ENCODE measurements at regions not wholly inside any gene's neighbourhood (a gene's known extent, or its start where the extent isn't known, plus 50 kb on each side); places are given as distances from the start of the nearest gene placed in this dataset.
A peak's percentile ranks its signal among the peaks of the same experiment; 100 is the strongest.

GRCh38 chr13:55673910-55674309, 1466.8 kb upstream of the PRR20A start:
- no peaks in the 10 kb centered on the region for H3K9me3 ChIP-seq (ENCODE audit: low read depth, low read length)
- no peaks in the 10 kb centered on the region for H3K36me3 ChIP-seq (ENCODE audit: insufficient read depth, low read length)
- no peak overlapping the region for H3K9ac ChIP-seq (ENCODE audit: insufficient read length)
- no peak for DNase-seq (ENCODE audit: low read depth, low spot score)
- no peak for TF ChIP-seq FOXP2 (optimal IDR thresholded peaks at IDR 0.05; ENCODE audit: control extremely low read depth, extremely low read length, insufficient read depth)
- H3K4me3 ChIP-seq, result no peak overlapping the region
- H3K27ac ChIP-seq, result no peak overlapping the region

GRCh38 chr13:55682776-55683175, 1457.9 kb upstream of the PRR20A start:
- TF ChIP-seq POLR2AphosphoS5 (IDR thresholded peaks at IDR 0.05; ENCODE audit: borderline replicate concordance, low read depth, low read length), result no peak
- no peak for TF ChIP-seq FOXP2 (optimal IDR thresholded peaks at IDR 0.05; ENCODE audit: control extremely low read depth, extremely low read length, insufficient read depth)
- TF ChIP-seq EZH2 (IDR thresholded peaks at IDR 0.05), result no peak
- Histone ChIP-seq H3K9me3 (ENCODE audit: low read depth, low read length) (no peaks in the 10 kb centered on the region), H3K36me3 (ENCODE audit: insufficient read depth, low read length) (no peaks in the 10 kb centered on the region), H3K9ac (ENCODE audit: insufficient read length) (no peak overlapping the region), H3K27ac (no peak overlapping the region), H3K4me3 (no peak overlapping the region)
- no peak for DNase-seq (ENCODE audit: low read depth, low spot score)

GRCh38 chr13:55705526-55705925, 1435.2 kb upstream of the PRR20A start:
- H3K9me3 ChIP-seq (ENCODE audit: low read depth, low read length), result no peaks in the 10 kb centered on the region
- DNase-seq (ENCODE audit: low read depth, low spot score), result no peak
- peak overlapping the region; percentile 68 for H3K27ac ChIP-seq
- no peak overlapping the region for H3K9ac ChIP-seq (ENCODE audit: insufficient read length)
- no peak overlapping the region; the same call in 1 of the 2 replicates for H3K4me3 ChIP-seq
- H3K36me3 ChIP-seq (ENCODE audit: insufficient read depth, low read length), result no peaks in the 10 kb centered on the region
- TF ChIP-seq FOXP2 (optimal IDR thresholded peaks at IDR 0.05; ENCODE audit: control extremely low read depth, extremely low read length, insufficient read depth) (no peak), POLR2AphosphoS5 (IDR thresholded peaks at IDR 0.05; ENCODE audit: borderline replicate concordance, low read depth, low read length) (no peak), EZH2 (IDR thresholded peaks at IDR 0.05) (no peak)

- TF ChIP-seq POLR2AphosphoS5 (IDR thresholded peaks at IDR 0.05; ENCODE audit: borderline replicate concordance, low read depth, low read length) (no peak), FOXP2 (optimal IDR thresholded peaks at IDR 0.05; ENCODE audit: control extremely low read depth, extremely low read length, insufficient read depth) (no peak), EZH2 (IDR thresholded peaks at IDR 0.05) (no peak)
- H3K36me3 ChIP-seq (ENCODE audit: insufficient read depth, low read length), result no peaks in the 10 kb centered on the region
- H3K9ac ChIP-seq (ENCODE audit: insufficient read length), result no peak overlapping the region
- DNase-seq (ENCODE audit: low read depth, low spot score), result peak; percentile 28
- H3K4me3 ChIP-seq, result no peak overlapping the region; the same call in 1 of the 2 replicates
- H3K27ac ChIP-seq, result peak overlapping the region; percentile 68
- no peaks in the 10 kb centered on the region for H3K9me3 ChIP-seq (ENCODE audit: low read depth, low read length)
Observed at GRCh38 chr13:55705971-55706370, 1434.7 kb upstream of the PRR20A start.

- no peaks in the 10 kb centered on the region; the same call in 1 of the 2 replicates for H3K9me3 ChIP-seq (ENCODE audit: low read depth, low read length)
- H3K36me3 ChIP-seq (ENCODE audit: insufficient read depth, low read length), result no peaks in the 10 kb centered on the region
- no peak overlapping the region for H3K9ac ChIP-seq (ENCODE audit: insufficient read length)
- H3K4me3 ChIP-seq, result no peak overlapping the region
- TF ChIP-seq EZH2 (IDR thresholded peaks at IDR 0.05), result no peak
- no peak for TF ChIP-seq FOXP2 (optimal IDR thresholded peaks at IDR 0.05; ENCODE audit: control extremely low read depth, extremely low read length, insufficient read depth)
- TF ChIP-seq POLR2AphosphoS5 (IDR thresholded peaks at IDR 0.05; ENCODE audit: borderline replicate concordance, low read depth, low read length), result no peak
- H3K27ac ChIP-seq, result no peak overlapping the region
- DNase-seq (ENCODE audit: low read depth, low spot score), result no peak
Observed at GRCh38 chr13:55714120-55714519, 1426.6 kb upstream of the PRR20A start.

GRCh38 chr13:55727683-55728082, 1413.0 kb upstream of the PRR20A start:
- no peak for TF ChIP-seq FOXP2 (optimal IDR thresholded peaks at IDR 0.05; ENCODE audit: control extremely low read depth, extremely low read length, insufficient read depth)
- no peak for TF ChIP-seq EZH2 (IDR thresholded peaks at IDR 0.05)
- Histone ChIP-seq H3K36me3 (ENCODE audit: insufficient read depth, low read length) (no peaks in the 10 kb centered on the region), H3K27ac (no peak overlapping the region), H3K9me3 (ENCODE audit: low read depth, low read length) (no peaks in the 10 kb centered on the region), H3K9ac (ENCODE audit: insufficient read length) (no peak overlapping the region), H3K4me3 (no peak overlapping the region)
- no peak for DNase-seq (ENCODE audit: low read depth, low spot score)

- no peaks in the 10 kb centered on the region for H3K9me3 ChIP-seq (ENCODE audit: low read depth, low read length)
- TF ChIP-seq EZH2 (IDR thresholded peaks at IDR 0.05) (no peak), FOXP2 (optimal IDR thresholded peaks at IDR 0.05; ENCODE audit: control extremely low read depth, extremely low read length, insufficient read depth) (no peak), POLR2AphosphoS5 (IDR thresholded peaks at IDR 0.05; ENCODE audit: borderline replicate concordance, low read depth, low read length) (no peak)
- no peak overlapping the region for H3K9ac ChIP-seq (ENCODE audit: insufficient read length)
- no peak overlapping the region for H3K4me3 ChIP-seq
- H3K27ac ChIP-seq, result no peak overlapping the region
- DNase-seq (ENCODE audit: low read depth, low spot score), result no peak
- H3K36me3 ChIP-seq (ENCODE audit: insufficient read depth, low read length), result no peaks in the 10 kb centered on the region
Observed at GRCh38 chr13:55728247-55728646, 1412.5 kb upstream of the PRR20A start.

- Histone ChIP-seq H3K27ac (no peak overlapping the region), H3K9me3 (ENCODE audit: low read depth, low read length) (no peaks in the 10 kb centered on the region), H3K9ac (ENCODE audit: insufficient read length) (no peak overlapping the region), H3K4me3 (no peak overlapping the region), H3K36me3 (ENCODE audit: insufficient read depth, low read length) (no peaks in the 10 kb centered on the region)
- TF ChIP-seq FOXP2 (optimal IDR thresholded peaks at IDR 0.05; ENCODE audit: control extremely low read depth, extremely low read length, insufficient read depth) (no peak), EZH2 (IDR thresholded peaks at IDR 0.05) (no peak), POLR2AphosphoS5 (IDR thresholded peaks at IDR 0.05; ENCODE audit: borderline replicate concordance, low read depth, low read length) (no peak)
- no peak for DNase-seq (ENCODE audit: low read depth, low spot score)
Observed at GRCh38 chr13:55745828-55746227, 1394.9 kb upstream of the PRR20A start.

GRCh38 chr13:55761986-55762385, 1378.7 kb upstream of the PRR20A start:
- DNase-seq (ENCODE audit: low read depth, low spot score), result no peak
- Histone ChIP-seq H3K27ac (no peak overlapping the region), H3K36me3 (ENCODE audit: insufficient read depth, low read length) (no peaks in the 10 kb centered on the region), H3K4me3 (no peak overlapping the region), H3K9ac (ENCODE audit: insufficient read length) (no peak overlapping the region), H3K9me3 (ENCODE audit: low read depth, low read length) (no peaks in the 10 kb centered on the region)
- TF ChIP-seq POLR2AphosphoS5 (IDR thresholded peaks at IDR 0.05; ENCODE audit: borderline replicate concordance, low read depth, low read length) (no peak), FOXP2 (optimal IDR thresholded peaks at IDR 0.05; ENCODE audit: control extremely low read depth, extremely low read length, insufficient read depth) (no peak), EZH2 (IDR thresholded peaks at IDR 0.05) (no peak)
